ENCODE measurements at regions not wholly inside any gene's neighbourhood (a gene's known extent, or its start where the extent isn't known, plus 50 kb on each side); places are given as distances from the start of the nearest gene placed in this dataset.

- TF ChIP-seq CTCF (IDR thresholded peaks at IDR 0.05) (no peak), EP300 (IDR thresholded peaks at IDR 0.05) (no peak), POLR2AphosphoS5 (IDR thresholded peaks at IDR 0.05) (no peak), POLR2A (IDR thresholded peaks at IDR 0.05; ENCODE audit: low read depth) (no peak)
These were observed 385.6 kb upstream of the ADGRL3 start for GRCh38 chr4:60814549-60814948.
